BLaER1 (cell line): ENCODE measurements at regions not wholly inside any gene's neighbourhood (a gene's known extent, or its start where the extent isn't known, plus 50 kb on each side); places are given as distances from the start of the nearest gene placed in this dataset.

Experiments used
- H3K27ac ChIP-seq: shearing (Covaris generic); formaldehyde crosslinking; 2 replicates; pipeline ENCODE4 v1.8.1; 2022
- H3K27me3 ChIP-seq: shearing (Covaris generic); formaldehyde crosslinking; 2 replicates; pipeline ENCODE4 v1.8.1; 2022
- H3K36me3 ChIP-seq: shearing (Covaris generic); formaldehyde crosslinking; 2 replicates; pipeline ENCODE4 v1.8.1; 2022
- H3K4me1 ChIP-seq: shearing (Covaris generic); formaldehyde crosslinking; 2 replicates; pipeline ENCODE4 v1.8.1; 2022
- H3K4me2 ChIP-seq: shearing (Covaris generic); formaldehyde crosslinking; 2 replicates; pipeline ENCODE4 v1.8.1; 2022
- H3K4me3 ChIP-seq: shearing (Covaris generic); formaldehyde crosslinking; 2 replicates; pipeline ENCODE4 v1.8.1; 2022
- H3K9ac ChIP-seq: shearing (Covaris generic); formaldehyde crosslinking; 2 replicates; pipeline ENCODE4 v1.8.1; 2022
- H3K9me3 ChIP-seq: shearing (Covaris generic); formaldehyde crosslinking; 2 replicates; pipeline ENCODE4 v1.8.1; 2022
- H4K20me1 ChIP-seq: shearing (Covaris generic); formaldehyde crosslinking; 2 replicates; pipeline ENCODE4 v1.8.1; 2022
- Cebpa-rat ChIP-seq: shearing (Covaris generic); IDR thresholded peaks from 2 replicates; pipeline ENCODE4 v1.8.1; 2022

GRCh38 chr14:51504669-51505068, 147.0 kb upstream of the FRMD6 start:
- no peaks in the 10 kb centered on the region; the same call in 1 of the 2 replicates for H3K9me3 ChIP-seq
- no peaks in the 10 kb centered on the region for H3K4me1 ChIP-seq
- H3K9ac ChIP-seq = no peak overlapping the region
- no peaks in the 10 kb centered on the region for H3K36me3 ChIP-seq
- H3K4me2 ChIP-seq = no peak overlapping the region
- no peaks in the 10 kb centered on the region for H4K20me1 ChIP-seq
- H3K4me3 ChIP-seq = no peak overlapping the region
- no peak for TF ChIP-seq Cebpa-rat
- H3K27ac ChIP-seq = no peak overlapping the region
- no peaks in the 10 kb centered on the region for H3K27me3 ChIP-seq

GRCh38 chr14:51507511-51507905, 144.2 kb upstream of the FRMD6 start:
- no peaks in the 10 kb centered on the region; the same call in 1 of the 2 replicates for H3K9me3 ChIP-seq
- no peak overlapping the region for H3K4me3 ChIP-seq
- no peaks in the 10 kb centered on the region for H4K20me1 ChIP-seq
- H3K9ac ChIP-seq = no peak overlapping the region
- no peaks in the 10 kb centered on the region for H3K27me3 ChIP-seq
- TF ChIP-seq Cebpa-rat = no peak
- H3K27ac ChIP-seq = no peak overlapping the region
- H3K4me2 ChIP-seq = no peak overlapping the region
- no peaks in the 10 kb centered on the region for H3K4me1 ChIP-seq
- no peaks in the 10 kb centered on the region for H3K36me3 ChIP-seq

GRCh38 chr14:51507906-51508511, 143.7 kb upstream of the FRMD6 start:
- Histone ChIP-seq H3K9ac (no peak overlapping the region), H3K4me2 (no peak overlapping the region), H3K27me3 (no peaks in the 10 kb centered on the region), H3K4me1 (no peaks in the 10 kb centered on the region), H3K4me3 (no peak overlapping the region), H3K36me3 (no peaks in the 10 kb centered on the region), H3K9me3 (no peaks in the 10 kb centered on the region; the same call in 1 of the 2 replicates), H3K27ac (no peak overlapping the region), H4K20me1 (no peaks in the 10 kb centered on the region)
- no peak for TF ChIP-seq Cebpa-rat

GRCh38 chr14:51511265-51511664, 140.4 kb upstream of the FRMD6 start:
- Histone ChIP-seq H3K9me3 (no peaks in the 10 kb centered on the region), H3K9ac (no peak overlapping the region), H3K4me2 (no peak overlapping the region), H4K20me1 (no peaks in the 10 kb centered on the region), H3K27me3 (no peaks in the 10 kb centered on the region), H3K36me3 (no peaks in the 10 kb centered on the region), H3K27ac (no peak overlapping the region), H3K4me3 (no peak overlapping the region), H3K4me1 (no peaks in the 10 kb centered on the region)
- no peak for TF ChIP-seq Cebpa-rat

- no peak overlapping the region for H3K27ac ChIP-seq
- no peaks in the 10 kb centered on the region for H3K4me1 ChIP-seq
- TF ChIP-seq Cebpa-rat = no peak
- no peaks in the 10 kb centered on the region for H4K20me1 ChIP-seq
- no peak overlapping the region for H3K4me2 ChIP-seq
- H3K9me3 ChIP-seq = no peaks in the 10 kb centered on the region
- H3K36me3 ChIP-seq = no peaks in the 10 kb centered on the region
- no peak overlapping the region for H3K9ac ChIP-seq
- no peak overlapping the region for H3K4me3 ChIP-seq
- no peaks in the 10 kb centered on the region for H3K27me3 ChIP-seq
These were observed 139.4 kb upstream of the FRMD6 start for GRCh38 chr14:51512316-51512715.

GRCh38 chr14:51513281-51513680, 138.4 kb upstream of the FRMD6 start:
- Histone ChIP-seq H3K36me3 (no peaks in the 10 kb centered on the region), H3K4me1 (no peaks in the 10 kb centered on the region), H3K9me3 (no peaks in the 10 kb centered on the region), H3K9ac (no peak overlapping the region), H3K27me3 (no peaks in the 10 kb centered on the region), H3K4me2 (no peak overlapping the region), H3K27ac (no peak overlapping the region), H4K20me1 (no peaks in the 10 kb centered on the region), H3K4me3 (no peak overlapping the region)
- TF ChIP-seq Cebpa-rat = no peak

- Histone ChIP-seq H3K27me3 (no peaks in the 10 kb centered on the region), H3K36me3 (no peaks in the 10 kb centered on the region), H4K20me1 (no peaks in the 10 kb centered on the region), H3K4me2 (no peak overlapping the region), H3K9ac (no peak overlapping the region), H3K4me1 (no peaks in the 10 kb centered on the region), H3K9me3 (no peaks in the 10 kb centered on the region), H3K4me3 (no peak overlapping the region), H3K27ac (no peak overlapping the region)
- no peak for TF ChIP-seq Cebpa-rat
These were observed 137.8 kb upstream of the FRMD6 start for GRCh38 chr14:51513933-51514332.

GRCh38 chr14:51515611-51516010, 136.1 kb upstream of the FRMD6 start:
- H3K9me3 ChIP-seq = no peaks in the 10 kb centered on the region
- no peak for TF ChIP-seq Cebpa-rat
- no peak overlapping the region for H3K4me3 ChIP-seq
- no peaks in the 10 kb centered on the region for H3K4me1 ChIP-seq
- no peak overlapping the region for H3K27ac ChIP-seq
- H4K20me1 ChIP-seq = no peaks in the 10 kb centered on the region
- H3K9ac ChIP-seq = no peak overlapping the region
- no peaks in the 10 kb centered on the region for H3K36me3 ChIP-seq
- no peaks in the 10 kb centered on the region for H3K27me3 ChIP-seq
- H3K4me2 ChIP-seq = no peak overlapping the region

GRCh38 chr14:51516706-51517395, 134.9 kb upstream of the FRMD6 start:
- no peaks in the 10 kb centered on the region for H3K27me3 ChIP-seq
- no peak for TF ChIP-seq Cebpa-rat

GRCh38 chr14:51518280-51518679, 133.4 kb upstream of the FRMD6 start:
- Histone ChIP-seq H3K4me3 (no peak overlapping the region), H3K27ac (no peak overlapping the region), H4K20me1 (no peaks in the 10 kb centered on the region), H3K36me3 (no peaks in the 10 kb centered on the region), H3K9me3 (no peaks in the 10 kb centered on the region), H3K27me3 (no peaks in the 10 kb centered on the region), H3K9ac (no peak overlapping the region), H3K4me1 (no peaks in the 10 kb centered on the region), H3K4me2 (no peak overlapping the region)
- no peak for TF ChIP-seq Cebpa-rat

More at GRCh38 chr14:51516706-51517395, 134.9 kb upstream of the FRMD6 start:
- Histone ChIP-seq H3K9ac (no peak overlapping the region), H3K4me2 (no peak overlapping the region), H3K4me3 (no peak overlapping the region), H3K36me3 (no peaks in the 10 kb centered on the region), H3K4me1 (no peaks in the 10 kb centered on the region), H4K20me1 (no peaks in the 10 kb centered on the region), H3K27ac (no peak overlapping the region), H3K9me3 (no peaks in the 10 kb centered on the region)

GRCh38 chr14:51518711-51519110, 133.0 kb upstream of the FRMD6 start:
- Histone ChIP-seq H3K4me2 (no peak overlapping the region), H3K9ac (no peak overlapping the region), H3K27me3 (no peaks in the 10 kb centered on the region), H3K36me3 (no peaks in the 10 kb centered on the region), H3K4me3 (no peak overlapping the region), H3K9me3 (no peaks in the 10 kb centered on the region), H4K20me1 (no peaks in the 10 kb centered on the region), H3K27ac (no peak overlapping the region), H3K4me1 (no peaks in the 10 kb centered on the region)
- TF ChIP-seq Cebpa-rat = no peak
